OCI-LY1 (cell line): ENCODE measurements at regions not wholly inside any gene's neighbourhood (a gene's known extent, or its start where the extent isn't known, plus 50 kb on each side); places are given as distances from the start of the nearest gene placed in this dataset.

ENCODE experiments used
- H2AFZ ChIP-seq: fragments of 200-600 bp; sonication (generic), shearing (Covaris generic); 2 replicates; pipeline ENCODE4 v1.6.0; 2014; ENCODE audit warnings: antibody characterized with exemption, mild to moderate bottlenecking, low read length
- H3F3A ChIP-seq: fragments of 200-600 bp; sonication (generic), shearing (Covaris generic); 2 replicates; pipeline ENCODE4 v1.6.0; 2014; ENCODE audit warnings: mild to moderate bottlenecking, antibody characterized with exemption, low read length, moderate library complexity; ENCODE audit not compliant: insufficient read depth
- H3K27ac ChIP-seq: fragments of 200-600 bp; sonication (generic); 2 replicates; pipeline ENCODE4 v1.5.1; 2014; ENCODE audit warnings: low read length, mixed run types, mild to moderate bottlenecking, low read depth; ENCODE audit not compliant: poor library complexity, severe bottlenecking
- H3K27me3 ChIP-seq: fragments of 200-600 bp; sonication (generic); 2 replicates; pipeline ENCODE4 v1.6.0; 2014; ENCODE audit warnings: antibody characterized with exemption, mild to moderate bottlenecking, low read length, moderate library complexity; ENCODE audit not compliant: insufficient read depth
- H3K36me3 ChIP-seq: fragments of 200-600 bp; sonication (generic); 2 replicates; pipeline ENCODE4 v1.6.1; 2014; ENCODE audit warnings: mild to moderate bottlenecking, antibody characterized with exemption, low read length, moderate library complexity, mixed read lengths; ENCODE audit not compliant: insufficient read depth
- H3K4me1 ChIP-seq: fragments of 200-600 bp; sonication (generic); 2 replicates; pipeline ENCODE4 v1.5.1; 2014; ENCODE audit warnings: mild to moderate bottlenecking, low read length, moderate library complexity; ENCODE audit not compliant: insufficient read depth, severe bottlenecking
- H3K4me2 ChIP-seq: fragments of 200-600 bp; sonication (generic), shearing (Covaris generic); 2 replicates; pipeline ENCODE4 v1.6.1; 2014; ENCODE audit warnings: low read length
- H3K4me3 ChIP-seq: fragments of 200-600 bp; sonication (generic); 2 replicates; pipeline ENCODE4 v1.5.1; 2014; ENCODE audit warnings: low read length, low read depth, mild to moderate bottlenecking, mixed read lengths; ENCODE audit not compliant: poor library complexity, severe bottlenecking
- H3K79me2 ChIP-seq: fragments of 200-600 bp; shearing (Covaris generic); 2 replicates; pipeline ENCODE4 v1.6.1; 2016; ENCODE audit warnings: mixed run types, low read length, mixed read lengths; ENCODE audit not compliant: insufficient read depth
- H3K9ac ChIP-seq: fragments of 200-600 bp; sonication (generic), shearing (Covaris generic); 2 replicates; pipeline ENCODE4 v1.6.1; 2014; ENCODE audit warnings: mild to moderate bottlenecking, low read length, mixed read lengths
- H3K9me2 ChIP-seq: fragments of 200-600 bp; sonication (generic), shearing (Covaris generic); 2 replicates; pipeline ENCODE4 v1.6.1; 2014; ENCODE audit warnings: low read depth, mild to moderate bottlenecking, low read length, mixed read lengths
- H3K9me3 ChIP-seq: fragments of 200-600 bp; shearing (Covaris generic); 2 replicates; pipeline ENCODE4 v1.6.1; 2014; ENCODE audit warnings: low read length, mixed read lengths
- H4K20me1 ChIP-seq: fragments of 200-600 bp; sonication (generic), shearing (Covaris generic); 2 replicates; pipeline ENCODE4 v1.6.0; 2016; ENCODE audit warnings: mild to moderate bottlenecking, low read length; ENCODE audit not compliant: insufficient read depth
- EZH2 ChIP-seq: fragments of 200-600 bp; sonication (generic), shearing (Covaris generic); IDR thresholded peaks from 2 replicates; pipeline ENCODE4 v1.8.0; 2017; ENCODE audit warnings: borderline replicate concordance, mixed run types, mild to moderate bottlenecking, antibody characterized with exemption, low read length, moderate library complexity, mixed read lengths
- TF ChIP-seq, protein P1 (sequence below): fragments of 200-600 bp; sonication (generic), shearing (Covaris generic); IDR thresholded peaks from 2 replicates; pipeline ENCODE4 v1.5.1; 2017; ENCODE audit warnings: mild to moderate bottlenecking, antibody characterized with exemption, low read length, moderate library complexity, mixed read lengths

DNA sequence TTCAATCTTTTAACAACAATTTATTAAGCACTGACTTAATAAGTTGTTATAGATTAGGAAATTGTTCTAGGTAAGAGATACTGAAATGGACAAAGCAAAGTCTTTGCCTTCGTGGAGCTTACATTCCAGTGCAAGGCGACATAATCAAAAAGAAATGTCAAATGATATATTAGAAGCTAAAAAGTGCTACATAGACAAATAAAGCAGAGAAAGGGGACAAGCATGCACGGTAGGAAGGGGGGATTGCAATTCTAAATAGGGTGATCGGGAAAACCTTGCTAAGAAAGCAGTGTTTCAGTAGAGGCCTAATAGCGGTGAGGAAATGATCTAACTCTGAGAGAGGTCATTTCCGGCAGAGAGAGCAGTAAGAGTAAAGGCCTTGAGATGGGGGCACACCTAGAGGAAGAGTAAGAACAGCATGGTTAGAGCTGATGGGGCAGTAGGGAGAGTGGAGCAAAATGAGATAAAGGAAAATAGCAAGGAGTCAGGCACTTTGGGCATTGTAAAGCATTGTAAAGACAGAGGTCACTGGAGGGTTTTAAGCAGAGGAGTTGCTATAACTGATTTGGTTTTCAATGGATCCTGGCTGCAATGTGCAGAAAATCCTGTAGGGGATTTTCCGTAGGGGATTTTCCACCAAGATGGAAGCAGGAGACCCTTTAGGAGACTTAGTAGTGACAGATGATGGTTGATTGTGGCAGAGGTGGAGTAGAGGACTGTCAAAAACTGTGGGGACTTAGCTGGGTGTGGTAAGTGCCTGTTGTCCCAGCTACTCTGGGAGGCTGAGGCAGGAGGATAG, 71.7 kb upstream of the CFAP20DC start:
- TF ChIP-seq EZH2 = no peak
- TF ChIP-seq, protein P1, sequence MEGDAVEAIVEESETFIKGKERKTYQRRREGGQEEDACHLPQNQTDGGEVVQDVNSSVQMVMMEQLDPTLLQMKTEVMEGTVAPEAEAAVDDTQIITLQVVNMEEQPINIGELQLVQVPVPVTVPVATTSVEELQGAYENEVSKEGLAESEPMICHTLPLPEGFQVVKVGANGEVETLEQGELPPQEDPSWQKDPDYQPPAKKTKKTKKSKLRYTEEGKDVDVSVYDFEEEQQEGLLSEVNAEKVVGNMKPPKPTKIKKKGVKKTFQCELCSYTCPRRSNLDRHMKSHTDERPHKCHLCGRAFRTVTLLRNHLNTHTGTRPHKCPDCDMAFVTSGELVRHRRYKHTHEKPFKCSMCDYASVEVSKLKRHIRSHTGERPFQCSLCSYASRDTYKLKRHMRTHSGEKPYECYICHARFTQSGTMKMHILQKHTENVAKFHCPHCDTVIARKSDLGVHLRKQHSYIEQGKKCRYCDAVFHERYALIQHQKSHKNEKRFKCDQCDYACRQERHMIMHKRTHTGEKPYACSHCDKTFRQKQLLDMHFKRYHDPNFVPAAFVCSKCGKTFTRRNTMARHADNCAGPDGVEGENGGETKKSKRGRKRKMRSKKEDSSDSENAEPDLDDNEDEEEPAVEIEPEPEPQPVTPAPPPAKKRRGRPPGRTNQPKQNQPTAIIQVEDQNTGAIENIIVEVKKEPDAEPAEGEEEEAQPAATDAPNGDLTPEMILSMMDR = no peak
- no peak overlapping the region for H2AFZ ChIP-seq

DNA sequence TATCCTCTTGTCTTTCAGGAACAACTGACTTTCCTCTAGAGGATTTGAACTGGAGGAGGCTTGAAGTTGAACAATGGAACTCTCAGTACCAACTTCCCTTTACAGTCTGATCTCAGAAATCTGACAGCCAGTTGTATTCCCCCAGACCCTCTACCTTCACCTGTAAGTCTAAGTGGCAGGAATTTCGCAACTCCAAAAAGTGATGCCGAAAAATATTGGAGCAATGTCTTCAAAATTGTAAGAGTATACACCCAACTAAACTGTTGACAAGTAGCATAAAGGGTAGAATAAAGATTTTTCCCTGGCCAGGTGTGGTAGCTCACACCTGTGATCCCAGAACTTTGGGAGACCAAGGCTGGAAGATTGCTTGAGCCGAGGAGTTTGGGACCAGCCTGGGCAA, 69.1 kb upstream of the CFAP20DC start:
- H3K4me1 ChIP-seq = no peaks in the 10 kb centered on the region
- no peaks in the 10 kb centered on the region for H4K20me1 ChIP-seq
- no peak overlapping the region for H3K9ac ChIP-seq
- no peaks in the 10 kb centered on the region for H3F3A ChIP-seq
- H3K4me3 ChIP-seq = no peak overlapping the region
- TF ChIP-seq, protein P1 = no peak
- no peak for TF ChIP-seq EZH2
- H3K4me2 ChIP-seq = no peak overlapping the region
- H3K79me2 ChIP-seq = no peaks in the 10 kb centered on the region
- H2AFZ ChIP-seq = no peak overlapping the region
- no peaks in the 10 kb centered on the region for H3K27me3 ChIP-seq
- no peaks in the 10 kb centered on the region for H3K9me3 ChIP-seq
- H3K9me2 ChIP-seq = no peaks in the 10 kb centered on the region
- H3K27ac ChIP-seq = no peak overlapping the region
- no peaks in the 10 kb centered on the region for H3K36me3 ChIP-seq

More for the DNA sequence above, 71.7 kb upstream of the CFAP20DC start:
- Histone ChIP-seq H3K27ac (no peak overlapping the region), H3K27me3 (no peaks in the 10 kb centered on the region), H4K20me1 (no peaks in the 10 kb centered on the region), H3K9me2 (no peaks in the 10 kb centered on the region), H3K79me2 (no peaks in the 10 kb centered on the region), H3K9ac (no peak overlapping the region), H3K9me3 (no peaks in the 10 kb centered on the region), H3K4me2 (no peak overlapping the region), H3K4me3 (no peak overlapping the region), H3F3A (no peaks in the 10 kb centered on the region), H3K36me3 (no peaks in the 10 kb centered on the region), H3K4me1 (no peaks in the 10 kb centered on the region)

DNA sequence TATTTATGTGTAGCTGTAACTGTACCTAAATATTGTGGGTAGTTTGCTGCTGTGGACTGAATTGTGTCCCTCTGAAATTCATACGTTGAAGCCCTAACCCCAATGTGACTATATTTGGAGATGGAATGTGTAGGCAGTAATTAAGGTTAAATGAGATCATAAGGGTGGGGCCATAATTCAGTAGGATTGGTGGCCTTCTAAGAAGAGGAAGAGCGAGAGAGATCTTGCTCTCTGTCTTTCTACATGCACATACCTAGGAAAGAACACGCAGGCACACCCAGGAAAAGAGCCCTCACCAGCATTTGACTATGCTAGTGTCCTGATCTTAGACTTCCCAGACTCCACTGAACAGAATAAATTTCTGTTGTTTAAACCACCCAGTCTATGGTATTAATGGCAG, 67.6 kb upstream of the CFAP20DC start:
- Histone ChIP-seq H3K4me2 (no peak overlapping the region), H3K4me1 (no peaks in the 10 kb centered on the region), H4K20me1 (no peaks in the 10 kb centered on the region), H3F3A (no peaks in the 10 kb centered on the region), H3K79me2 (no peaks in the 10 kb centered on the region), H3K9me2 (no peaks in the 10 kb centered on the region), H2AFZ (no peak overlapping the region), H3K36me3 (no peaks in the 10 kb centered on the region), H3K4me3 (no peak overlapping the region), H3K27me3 (no peaks in the 10 kb centered on the region), H3K9me3 (no peaks in the 10 kb centered on the region), H3K27ac (no peak overlapping the region), H3K9ac (no peak overlapping the region)
- TF ChIP-seq, protein P1 = no peak
